HEK293 (cell line): ENCODE measurements at regions not wholly inside any gene's neighbourhood (a gene's known extent, or its start where the extent isn't known, plus 50 kb on each side); places are given as distances from the start of the nearest gene placed in this dataset.
"Not testable (repeated sequence)": the region's sequence is repeated elsewhere in the genome, so short reads cannot be mapped to it uniquely, and the experiment has no call there.

Source experiments
- CTCF ChIA-PET: fragments of 350-600 bp; formaldehyde crosslinking; extraction: SDS; loops from one replicate; lab custom pipeline; 2021; ENCODE audit warnings: antibody characterized with exemption; lab: Yijun Ruan, JAX
- POLR2A ChIA-PET: fragments of 300-600 bp; formaldehyde crosslinking; extraction: SDS; loops from one replicate; lab custom pipeline; 2020; ENCODE audit warnings: antibody characterized with exemption, inconsistent platforms; lab: Yijun Ruan, JAX
- H3K27ac ChIP-seq: fragments of 200-500 bp; sonication (Bioruptor generic); 2 replicates; pipeline ENCODE4 v1.5.1; 2014; ENCODE audit warnings: low read depth, low read length, control low read depth, inconsistent platforms; ENCODE audit errors: extremely low read depth
- H3K36me3 ChIP-seq, 2 experiments: fragments of 200-500 bp in 1 of 2; sonication (Bioruptor generic) in 1 of 2; 1 replicate in 1 of 2; 2 replicates in 1 of 2; pipeline ENCODE4 v1.5.1; 2014 to 2017; ENCODE audit warnings: inconsistent platforms in 2 of 2, low read length in 2 of 2; ENCODE audit not compliant: control insufficient read depth in 2 of 2, insufficient read depth in 1 of 2
- H3K4me1 ChIP-seq: fragments of 200-500 bp; sonication (Bioruptor generic); 2 replicates; pipeline ENCODE4 v1.5.1; 2014; ENCODE audit warnings: mild to moderate bottlenecking, low read length, inconsistent platforms; ENCODE audit not compliant: control insufficient read depth, insufficient read depth
- H3K4me3 ChIP-seq: 2 replicates; pipeline ENCODE4 v1.5.1; 2011; ENCODE audit warnings: low read depth, mild to moderate bottlenecking, control low read depth, low read length, moderate library complexity
- H3K9me3 ChIP-seq: fragments of 200-500 bp; sonication (Bioruptor generic); 2 replicates; pipeline ENCODE4 v1.5.1; 2014; ENCODE audit warnings: low read depth, low read length, inconsistent platforms; ENCODE audit not compliant: control insufficient read depth, insufficient read depth
- BCL11A ChIP-seq: fragments of 450-650 bp; formaldehyde crosslinking; IDR thresholded peaks from 2 replicates; pipeline ENCODE4 v1.5.1; 2016; ENCODE audit warnings: low read depth, missing biosample characterization, missing genetic modification characterization
- BCL11B ChIP-seq: fragments of 450-650 bp; formaldehyde crosslinking; IDR thresholded peaks from 2 replicates; pipeline ENCODE4 v1.5.1; 2016; ENCODE audit warnings: low read depth, missing biosample characterization, missing genetic modification characterization
- CTCF ChIP-seq: fragments of 450-650 bp; formaldehyde crosslinking; IDR thresholded peaks from 2 replicates; pipeline ENCODE4 v1.5.1; 2016; ENCODE audit warnings: missing biosample characterization, missing genetic modification characterization
- YY1 ChIP-seq: fragments of 450-650 bp; formaldehyde crosslinking; IDR thresholded peaks from 2 replicates; pipeline ENCODE4 v1.5.1; 2018; ENCODE audit warnings: missing biosample characterization, missing genetic modification characterization
- ZBTB10 ChIP-seq: fragments of 450-650 bp; formaldehyde crosslinking; IDR thresholded peaks from 2 replicates; pipeline ENCODE4 v1.5.1; 2016; ENCODE audit warnings: missing biosample characterization, missing genetic modification characterization
- ZBTB26 ChIP-seq: fragments of 450-650 bp; formaldehyde crosslinking; optimal IDR thresholded peaks from 2 replicates; pipeline ENCODE3; 2016; ENCODE audit warnings: missing biosample characterization, mild to moderate bottlenecking, missing genetic modification characterization
- ZBTB7A ChIP-seq: fragments of 450-650 bp; formaldehyde crosslinking; IDR thresholded peaks from 2 replicates; pipeline ENCODE4 v1.5.1; 2016; ENCODE audit warnings: low read depth, missing biosample characterization, missing genetic modification characterization
- ZIC2 ChIP-seq: fragments of 450-650 bp; formaldehyde crosslinking; IDR thresholded peaks from 2 replicates; pipeline ENCODE4 v1.5.1; 2016; ENCODE audit warnings: missing biosample characterization, missing genetic modification characterization
- ZNF2 ChIP-seq: fragments of 450-650 bp; formaldehyde crosslinking; IDR thresholded peaks from 2 replicates; pipeline ENCODE4 v1.5.1; 2016; ENCODE audit warnings: missing biosample characterization, missing genetic modification characterization
- ZNF302 ChIP-seq: fragments of 450-650 bp; formaldehyde crosslinking; IDR thresholded peaks from 2 replicates; pipeline ENCODE4 v1.5.1; 2016; ENCODE audit warnings: missing biosample characterization, missing genetic modification characterization, low read depth
- ZNF311 ChIP-seq: fragments of 450-650 bp; formaldehyde crosslinking; IDR thresholded peaks from 2 replicates; pipeline ENCODE4 v1.5.1; 2017; ENCODE audit warnings: missing biosample characterization, missing genetic modification characterization, borderline replicate concordance
- ZNF341 ChIP-seq: fragments of 450-650 bp; formaldehyde crosslinking; IDR thresholded peaks from 2 replicates; pipeline ENCODE4; 2016; ENCODE audit warnings: low read depth, missing biosample characterization, missing genetic modification characterization
- ZNF404 ChIP-seq: fragments of 450-650 bp; formaldehyde crosslinking; IDR thresholded peaks from 2 replicates; pipeline ENCODE4 v1.5.1; 2017; ENCODE audit warnings: missing biosample characterization, missing genetic modification characterization
- ZNF433 ChIP-seq: fragments of 450-650 bp; formaldehyde crosslinking; IDR thresholded peaks from 2 replicates; pipeline ENCODE4 v1.5.1; 2016; ENCODE audit warnings: missing biosample characterization, missing genetic modification characterization, low read depth
- ZNF473 ChIP-seq: fragments of 450-650 bp; formaldehyde crosslinking; IDR thresholded peaks from 2 replicates; pipeline ENCODE4 v1.5.1; 2017; ENCODE audit warnings: missing biosample characterization, missing genetic modification characterization
- ZNF544 ChIP-seq: fragments of 450-650 bp; formaldehyde crosslinking; IDR thresholded peaks from 2 replicates; pipeline ENCODE4 v1.5.0; 2017; ENCODE audit warnings: missing biosample characterization, missing genetic modification characterization
- ZNF548 ChIP-seq: fragments of 450-650 bp; formaldehyde crosslinking; IDR thresholded peaks from 2 replicates; pipeline ENCODE4 v1.5.1; 2016; ENCODE audit warnings: missing biosample characterization, missing genetic modification characterization
- ZNF621 ChIP-seq: fragments of 450-650 bp; formaldehyde crosslinking; IDR thresholded peaks from 2 replicates; pipeline ENCODE4 v1.5.1; 2017; ENCODE audit warnings: missing biosample characterization, missing genetic modification characterization
- ZNF660 ChIP-seq: fragments of 450-650 bp; IDR thresholded peaks from 2 replicates; pipeline ENCODE4 v1.5.1; 2018; ENCODE audit warnings: missing biosample characterization, mild to moderate bottlenecking, missing genetic modification characterization
- ZNF664 ChIP-seq: fragments of 450-650 bp; formaldehyde crosslinking; IDR thresholded peaks from 2 replicates; pipeline ENCODE4 v1.5.1; 2016; ENCODE audit warnings: missing biosample characterization, missing genetic modification characterization
- ZNF785 ChIP-seq: fragments of 450-650 bp; formaldehyde crosslinking; IDR thresholded peaks from 2 replicates; pipeline ENCODE4 v1.5.1; 2016; ENCODE audit warnings: missing biosample characterization, missing genetic modification characterization
- ZNF830 ChIP-seq: fragments of 450-650 bp; IDR thresholded peaks from 2 replicates; pipeline ENCODE4 v1.5.0; 2018; ENCODE audit warnings: missing biosample characterization, missing genetic modification characterization, low read depth, mild to moderate bottlenecking, moderate library complexity

GRCh38 chr4:18421519-18421918 lies 400.0 kb upstream of the LCORL start:
- no peaks in the 10 kb centered on the region for H3K9me3 ChIP-seq
- TF ChIP-seq YY1 (tag by site-specific recombination): no peak
- no peak for TF ChIP-seq ZNF473 (tag by site-specific recombination)
- no peak for TF ChIP-seq ZNF433
- TF ChIP-seq ZNF621 (tag by site-specific recombination): no peak
- no peak for TF ChIP-seq BCL11A
- TF ChIP-seq ZNF830 (tag by site-specific recombination): no peak
- TF ChIP-seq ZBTB26 (tag by site-specific recombination): no peak
- TF ChIP-seq ZNF548: no peak
- TF ChIP-seq ZNF404: no peak
- TF ChIP-seq ZIC2 (tag by site-specific recombination): no peak
- no peak for TF ChIP-seq ZBTB7A (tag by site-specific recombination)
- TF ChIP-seq BCL11B (tag by site-specific recombination): no peak
- TF ChIP-seq ZNF664 (tag by site-specific recombination): no peak
- TF ChIP-seq ZNF544 (tag by site-specific recombination): no peak
- TF ChIP-seq ZNF341: no peak
- TF ChIP-seq ZNF660: no peak
- no peak for TF ChIP-seq ZNF2 (tag by site-specific recombination)
- TF ChIP-seq ZNF302 (tag by site-specific recombination): no peak
- no peak for TF ChIP-seq CTCF (tag by site-specific recombination)
- TF ChIP-seq, all 188 proteins: peak for 0
- Histone ChIP-seq H3K36me3 (no peaks in the 10 kb centered on the region), H3K4me3 (no peak overlapping the region), H3K4me1 (no peaks in the 10 kb centered on the region), H3K27ac (no peak overlapping the region)
- ChIA-PET CTCF (no interaction called here), POLR2A (no interaction called here)

- CTCF ChIA-PET: no interaction called here
Observed at GRCh38 chr4:18419780-18420179, 398.2 kb upstream of the LCORL start.

GRCh38 chr4:18418195-18418898 lies 396.8 kb upstream of the LCORL start:
- H3K4me3 ChIP-seq, POLR2A ChIA-PET, H3K9me3 ChIP-seq, H3K27ac ChIP-seq, H3K36me3 ChIP-seq, H3K4me1 ChIP-seq: not testable (repeated sequence)
- CTCF ChIA-PET: interaction anchor here (0.6 kb wide), 1 partner anchor 499 kb away, joined by 3 read pairs; no protein-coding TSS in a partner anchor

More at GRCh38 chr4:18419780-18420179, 398.2 kb upstream of the LCORL start:
- Histone ChIP-seq H3K27ac (no peak overlapping the region), H3K9me3 (no peaks in the 10 kb centered on the region), H3K4me3 (no peak overlapping the region), H3K36me3 (no peaks in the 10 kb centered on the region), H3K4me1 (no peaks in the 10 kb centered on the region)
- no peak for TF ChIP-seq ZBTB10 (tag by site-specific recombination)
- TF ChIP-seq ZNF785 (tag by site-specific recombination): no peak
- TF ChIP-seq ZNF311: no peak
- POLR2A ChIA-PET: no interaction called here

GRCh38 chr4:18417651-18418050 lies 396.1 kb upstream of the LCORL start:
- H3K4me3 ChIP-seq, H3K36me3 ChIP-seq, H3K9me3 ChIP-seq, POLR2A ChIA-PET, CTCF ChIA-PET, H3K27ac ChIP-seq, H3K4me1 ChIP-seq: not testable (repeated sequence)
